ENCODE measurements at regions not wholly inside any gene's neighbourhood (a gene's known extent, or its start where the extent isn't known, plus 50 kb on each side); places are given as distances from the start of the nearest gene placed in this dataset.

DNA sequence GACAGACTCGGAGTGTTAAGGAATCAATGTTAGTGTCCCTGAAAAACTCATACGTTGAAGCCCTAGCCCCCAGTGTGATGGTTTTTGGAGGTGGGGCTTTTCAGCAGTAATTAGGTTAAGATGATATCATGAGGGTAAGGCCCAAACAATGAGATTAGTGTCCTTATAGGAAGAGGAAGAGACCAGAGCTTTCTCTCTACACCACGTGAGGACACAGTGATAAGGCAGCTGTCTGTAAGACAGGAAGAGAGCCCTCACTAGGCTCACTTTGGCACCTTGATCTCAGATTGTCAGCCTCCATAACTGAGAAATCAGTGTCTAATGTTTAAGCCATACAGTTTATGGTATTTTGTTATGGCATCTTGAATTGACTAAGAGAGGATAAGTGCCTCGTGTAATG, 403.2 kb downstream of the NPIPA7 start:
- TF ChIP-seq, protein P1, sequence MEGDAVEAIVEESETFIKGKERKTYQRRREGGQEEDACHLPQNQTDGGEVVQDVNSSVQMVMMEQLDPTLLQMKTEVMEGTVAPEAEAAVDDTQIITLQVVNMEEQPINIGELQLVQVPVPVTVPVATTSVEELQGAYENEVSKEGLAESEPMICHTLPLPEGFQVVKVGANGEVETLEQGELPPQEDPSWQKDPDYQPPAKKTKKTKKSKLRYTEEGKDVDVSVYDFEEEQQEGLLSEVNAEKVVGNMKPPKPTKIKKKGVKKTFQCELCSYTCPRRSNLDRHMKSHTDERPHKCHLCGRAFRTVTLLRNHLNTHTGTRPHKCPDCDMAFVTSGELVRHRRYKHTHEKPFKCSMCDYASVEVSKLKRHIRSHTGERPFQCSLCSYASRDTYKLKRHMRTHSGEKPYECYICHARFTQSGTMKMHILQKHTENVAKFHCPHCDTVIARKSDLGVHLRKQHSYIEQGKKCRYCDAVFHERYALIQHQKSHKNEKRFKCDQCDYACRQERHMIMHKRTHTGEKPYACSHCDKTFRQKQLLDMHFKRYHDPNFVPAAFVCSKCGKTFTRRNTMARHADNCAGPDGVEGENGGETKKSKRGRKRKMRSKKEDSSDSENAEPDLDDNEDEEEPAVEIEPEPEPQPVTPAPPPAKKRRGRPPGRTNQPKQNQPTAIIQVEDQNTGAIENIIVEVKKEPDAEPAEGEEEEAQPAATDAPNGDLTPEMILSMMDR (IDR thresholded peaks at IDR 0.05 in 4 of 5, conservative IDR thresholded peaks at IDR 0.05 in 1 of 5), result no peak
- TF ChIP-seq POLR2A (IDR thresholded peaks at IDR 0.05), result no peak

Measured in gastrocnemius medialis (tissue), 4 donors.